Tongue (tissue), 1 donor: ENCODE measurements at regions not wholly inside any gene's neighbourhood (a gene's known extent, or its start where the extent isn't known, plus 50 kb on each side); places are given as distances from the start of the nearest gene placed in this dataset.
A peak's percentile ranks its signal among the peaks of the same experiment; 100 is the strongest.

Source experiments
- DNase-seq: peaks from one replicate; pipeline ENCODE4 v3.0.0-alpha.2; 2015

DNA sequence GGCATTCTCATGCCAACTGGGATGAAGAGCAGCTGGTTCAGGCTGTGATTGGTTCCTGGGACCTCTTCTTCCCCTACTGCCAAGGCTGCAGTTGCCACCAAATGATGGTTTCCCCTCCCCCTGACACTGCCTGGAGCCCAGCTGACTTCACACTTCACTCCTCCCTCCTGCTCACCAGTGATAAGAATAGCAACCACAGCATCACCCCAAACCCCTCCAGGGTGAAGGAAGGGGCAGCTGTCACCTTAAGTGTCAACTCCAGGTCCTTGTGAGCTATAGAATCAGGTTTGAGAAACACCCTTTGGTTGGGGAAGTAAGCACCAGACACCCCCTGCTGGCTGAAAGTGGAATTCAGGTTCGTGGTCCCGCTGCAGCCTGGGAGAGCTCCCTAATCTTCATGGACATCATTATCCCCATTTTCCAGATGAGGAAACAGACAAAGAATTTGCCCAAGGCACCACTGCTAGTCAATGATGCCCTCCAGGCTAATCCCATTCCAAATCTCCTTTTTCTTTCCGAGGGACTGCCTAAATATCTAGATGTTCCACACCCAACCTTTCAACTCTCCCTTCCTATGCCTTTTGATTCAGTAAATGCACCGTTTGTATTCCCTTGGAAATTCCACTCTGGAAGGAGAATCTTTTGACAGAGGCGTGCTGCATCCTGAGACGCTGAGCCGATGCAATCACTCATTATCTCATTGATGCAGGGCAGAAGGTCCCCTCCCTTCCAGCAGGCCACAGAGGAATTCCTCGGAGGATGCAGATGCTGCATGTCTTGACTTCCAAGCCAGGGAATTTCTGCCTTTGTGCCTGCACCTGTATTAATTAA, 50.6 kb upstream of the UQCRFS1 start:
- DNase-seq, result peak; percentile 82

DNA sequence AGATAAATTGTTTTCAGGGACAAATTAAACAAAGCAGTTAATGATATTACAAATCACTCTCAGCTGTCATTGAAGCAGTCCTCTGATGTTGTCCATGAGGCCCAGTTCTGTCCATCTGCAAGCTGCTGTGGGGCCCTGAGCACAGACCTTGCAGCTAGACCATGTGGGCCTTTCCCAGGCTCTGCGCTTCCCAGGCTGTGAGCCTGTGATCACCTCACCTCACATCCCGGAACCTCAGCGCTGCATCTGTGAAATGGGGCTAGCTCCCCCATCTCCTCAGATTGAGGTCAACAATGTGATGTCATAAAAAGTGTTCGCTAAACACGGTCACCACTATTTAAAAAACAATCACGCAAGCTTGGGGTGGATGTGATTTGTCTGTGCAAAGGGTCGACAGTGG, 51.9 kb upstream of the UQCRFS1 start:
- no peak for DNase-seq

DNA sequence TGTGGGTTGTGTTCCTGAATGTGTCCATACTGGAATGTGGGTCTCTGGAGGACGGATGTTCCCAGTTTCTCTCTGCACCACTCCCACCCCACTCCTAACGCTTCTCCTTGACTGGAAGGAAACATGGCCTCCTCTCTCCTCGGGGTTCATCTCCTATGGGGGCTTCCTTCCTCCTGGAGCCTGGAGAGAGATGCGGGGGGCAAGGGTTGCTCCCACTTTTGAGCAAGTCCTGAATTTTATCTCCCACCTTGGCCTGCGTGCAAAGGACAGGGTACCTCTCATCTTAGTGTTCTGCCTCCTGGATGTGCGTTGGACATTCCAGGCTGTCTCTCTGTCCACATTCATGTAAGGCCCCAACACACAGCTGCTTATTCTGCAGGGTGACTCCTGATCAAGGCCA, 52.5 kb upstream of the UQCRFS1 start:
- no peak for DNase-seq

DNA sequence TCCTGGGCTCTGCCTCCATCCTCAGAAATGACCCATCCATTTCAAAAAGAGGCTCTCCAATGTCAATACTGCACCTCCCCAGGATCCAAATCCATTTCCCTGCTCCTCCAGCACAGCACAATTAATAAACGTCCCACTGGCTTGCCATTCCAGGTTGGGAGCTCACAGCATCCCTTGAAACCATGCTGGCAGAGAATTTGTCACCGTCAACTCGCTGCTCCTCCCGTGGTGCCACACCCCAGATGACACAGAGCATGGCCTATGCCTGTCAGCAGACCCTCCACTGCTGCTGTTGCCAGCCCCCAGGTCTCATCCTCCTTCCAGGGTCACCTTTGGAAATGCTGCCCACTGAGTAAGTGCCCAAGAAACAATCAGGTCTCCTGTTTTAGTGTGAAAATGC, 53.0 kb upstream of the UQCRFS1 start:
- no peak for DNase-seq

DNA sequence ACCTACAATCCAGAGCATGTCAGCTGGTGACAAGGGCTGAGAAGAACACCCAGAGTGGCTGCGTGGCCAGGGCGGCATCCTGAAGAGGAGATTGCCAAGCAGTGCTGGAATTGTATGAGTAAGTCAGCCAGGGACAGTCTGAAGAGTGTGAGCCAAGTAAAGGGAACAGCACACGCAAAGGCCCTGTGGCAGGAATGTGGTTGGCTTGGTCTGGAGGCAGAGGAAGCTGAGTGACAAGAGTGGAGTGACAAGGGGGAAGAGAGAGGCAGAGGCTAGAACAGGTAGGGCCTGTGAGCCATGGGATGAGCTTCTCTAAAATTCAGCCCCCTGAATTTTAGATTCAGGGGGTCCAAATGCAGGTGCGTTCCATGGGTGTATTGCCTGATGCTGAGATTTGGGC, 53.7 kb upstream of the UQCRFS1 start:
- DNase-seq, result no peak

DNA sequence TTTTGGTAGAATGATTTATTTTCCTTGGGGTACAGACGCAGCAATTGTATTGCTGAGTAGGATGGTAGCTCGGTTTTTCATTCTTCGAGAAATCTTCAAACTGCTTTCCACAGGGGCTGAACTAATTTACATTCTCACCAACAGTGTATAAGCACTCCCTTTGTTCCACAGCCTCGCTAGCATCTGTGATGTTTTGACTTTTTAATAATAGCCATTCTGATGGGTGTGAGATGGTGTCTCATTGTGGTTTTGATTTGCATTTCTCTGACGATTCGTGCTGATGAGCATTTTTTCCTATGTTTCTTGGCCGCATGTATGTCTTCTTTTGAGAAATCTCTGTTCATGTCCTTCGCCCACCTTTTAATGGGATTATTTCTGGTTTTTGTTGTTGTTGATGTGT, 54.8 kb upstream of the UQCRFS1 start:
- no peak for DNase-seq

DNA sequence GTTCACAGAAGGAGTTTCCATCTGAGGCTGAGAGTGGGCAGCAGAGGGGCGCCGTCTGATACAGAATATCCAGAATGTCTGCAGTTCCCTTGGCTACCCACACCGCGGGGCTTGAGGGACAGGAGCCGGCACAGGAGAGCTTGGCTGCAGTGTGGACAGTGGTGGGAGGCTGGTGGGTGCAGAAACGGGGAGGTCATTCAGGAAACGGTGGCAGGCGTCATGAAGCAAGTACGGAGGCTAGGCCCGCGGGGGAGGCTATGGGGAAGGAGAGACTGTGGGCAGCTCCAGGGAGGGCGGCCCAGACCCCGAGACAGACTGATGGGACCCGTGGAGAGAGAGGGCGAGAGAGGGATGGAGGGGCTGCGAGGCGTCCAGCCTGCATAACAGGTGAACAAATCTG, 55.2 kb upstream of the UQCRFS1 start:
- no peak for DNase-seq

DNA sequence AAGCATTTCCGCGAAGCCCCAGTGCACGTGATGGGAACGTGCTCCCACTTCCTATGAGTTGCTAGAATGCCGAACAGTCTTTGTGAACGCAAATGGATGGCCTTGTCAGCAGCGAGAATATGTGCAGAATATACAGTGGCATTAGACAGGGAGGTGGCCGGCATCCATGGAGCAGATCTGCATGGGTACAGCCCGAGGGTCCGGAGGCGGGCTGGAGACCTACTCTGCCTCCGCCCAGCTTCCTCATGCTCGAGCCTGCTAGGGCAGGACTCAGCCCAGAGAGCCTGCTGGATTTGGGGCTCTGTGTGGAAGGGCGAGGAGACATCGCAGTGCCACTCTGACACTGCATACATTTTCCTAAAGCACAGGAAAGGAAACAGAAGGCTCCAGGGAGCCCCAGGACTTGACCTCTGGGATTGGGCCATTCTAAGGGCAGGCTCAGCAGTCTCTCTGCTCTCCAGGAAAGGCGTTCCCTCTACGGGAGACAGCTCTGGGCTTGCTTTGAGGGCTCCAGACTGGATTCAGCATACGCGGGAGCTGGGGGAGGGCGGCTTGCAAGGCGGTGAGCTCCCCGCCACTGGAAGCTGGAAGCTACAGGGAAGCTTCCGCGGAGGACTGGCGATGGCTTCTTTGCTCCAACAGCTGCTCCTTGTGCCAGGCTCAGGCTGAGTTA, 55.9 kb upstream of the UQCRFS1 start:
- no peak for DNase-seq

DNA sequence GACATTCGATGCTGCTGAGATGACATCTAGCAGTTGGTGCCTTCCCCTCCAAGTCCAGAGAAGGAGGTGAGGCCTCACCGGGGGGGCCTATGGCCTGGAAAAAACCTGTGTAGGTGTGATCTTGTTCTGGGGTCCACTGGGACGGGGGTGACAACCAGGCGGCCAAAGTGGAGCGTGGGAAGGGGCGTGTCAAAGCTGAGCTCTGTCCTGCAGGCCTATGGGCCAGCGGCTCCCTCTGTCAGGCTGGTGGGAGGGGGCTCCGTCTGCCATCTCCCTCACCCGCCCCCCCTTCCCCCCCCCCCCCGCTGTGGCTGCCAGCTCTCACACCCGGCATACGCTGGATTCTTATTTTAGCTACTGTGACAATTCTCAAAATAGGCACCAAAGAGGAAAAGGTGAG, 56.7 kb upstream of the UQCRFS1 start:
- DNase-seq, result no peak

DNA sequence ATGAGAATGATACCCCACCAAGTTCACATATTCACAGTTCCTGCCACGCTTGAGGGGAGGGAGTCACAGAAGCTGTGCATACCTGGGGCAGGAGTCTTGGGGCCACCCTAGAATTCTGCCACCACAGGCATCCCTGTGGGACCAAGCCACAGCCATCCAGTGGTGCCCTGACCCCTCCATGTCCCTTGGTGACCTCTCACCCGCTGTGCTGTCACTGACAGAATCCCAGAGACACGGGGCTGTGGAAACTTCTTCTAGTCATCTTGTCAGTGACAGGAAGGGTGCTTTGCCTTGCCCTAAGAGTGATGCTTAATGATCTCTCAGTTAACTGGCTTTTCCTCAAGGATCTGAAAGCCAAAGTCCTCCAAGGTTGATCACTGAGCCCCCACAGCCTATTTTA, 58.4 kb upstream of the UQCRFS1 start:
- DNase-seq, result no peak

DNA sequence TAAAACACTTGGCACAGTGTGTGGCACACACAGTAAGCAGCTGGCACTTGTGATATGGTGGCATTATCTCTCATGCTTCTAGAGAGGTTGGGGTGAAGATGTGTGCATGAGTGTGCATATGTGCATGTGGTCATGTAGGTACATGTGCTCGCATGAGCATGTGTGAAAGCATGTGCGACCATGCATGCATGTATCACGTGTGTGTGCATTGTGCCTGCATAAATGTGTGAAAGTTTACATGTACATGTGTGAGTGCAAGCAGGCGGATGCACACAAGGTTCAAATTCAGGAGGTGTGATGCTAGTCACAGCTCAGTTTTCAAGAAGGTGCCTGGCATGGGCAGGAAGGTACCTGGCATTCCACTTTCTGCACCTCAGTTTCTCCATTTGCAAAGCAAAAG, 59.0 kb upstream of the UQCRFS1 start:
- DNase-seq, result no peak

DNA sequence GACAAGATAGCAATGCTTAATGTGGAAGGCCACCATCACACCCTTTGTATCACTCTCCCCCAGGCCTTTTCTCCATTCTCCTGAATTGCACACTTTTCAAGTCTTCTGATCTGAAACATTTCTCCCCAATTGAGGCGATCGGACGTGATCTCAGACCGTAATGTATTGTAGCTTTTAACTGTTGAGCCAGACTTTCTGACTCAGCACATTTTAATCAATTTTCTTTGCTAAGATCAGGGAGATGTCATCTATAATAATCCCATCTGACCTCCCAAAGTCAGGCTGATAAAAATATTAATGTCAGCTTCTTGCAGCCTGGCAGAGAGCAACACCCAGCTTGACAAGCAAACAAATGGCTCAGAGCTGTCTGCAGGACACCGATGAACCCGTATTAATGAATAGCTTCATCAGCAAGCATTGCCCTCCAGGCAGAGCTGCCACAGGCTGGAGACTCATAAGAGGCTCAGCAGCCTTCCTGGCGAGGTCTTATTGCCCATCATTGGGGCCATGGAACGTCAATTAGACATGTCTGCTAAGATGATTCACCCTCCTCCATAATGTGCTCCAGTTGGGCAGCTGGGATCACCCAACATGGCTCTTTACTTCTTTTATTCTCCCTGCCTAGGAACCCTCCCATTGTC, 60.2 kb upstream of the UQCRFS1 start:
- no peak for DNase-seq

DNA sequence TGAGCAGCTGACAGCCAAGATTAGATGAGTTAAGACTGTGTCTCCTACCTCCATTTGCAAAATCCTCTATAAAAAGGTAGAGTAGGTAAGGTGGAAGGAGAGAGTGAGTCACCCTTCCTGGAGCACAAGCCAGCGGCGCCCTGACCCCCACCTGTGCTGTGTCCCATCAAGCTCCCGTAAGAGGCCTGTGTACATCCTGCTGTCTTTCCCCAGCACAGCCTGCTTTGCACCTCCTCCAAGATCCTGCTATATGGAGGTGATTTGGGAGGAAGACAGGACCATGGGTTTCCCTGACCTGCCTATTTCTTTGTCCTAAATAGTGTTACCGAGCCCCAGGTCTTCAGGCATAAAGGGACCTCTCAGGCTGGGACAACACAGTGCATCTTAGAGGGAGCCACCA, 62.3 kb upstream of the UQCRFS1 start:
- DNase-seq, result no peak

DNA sequence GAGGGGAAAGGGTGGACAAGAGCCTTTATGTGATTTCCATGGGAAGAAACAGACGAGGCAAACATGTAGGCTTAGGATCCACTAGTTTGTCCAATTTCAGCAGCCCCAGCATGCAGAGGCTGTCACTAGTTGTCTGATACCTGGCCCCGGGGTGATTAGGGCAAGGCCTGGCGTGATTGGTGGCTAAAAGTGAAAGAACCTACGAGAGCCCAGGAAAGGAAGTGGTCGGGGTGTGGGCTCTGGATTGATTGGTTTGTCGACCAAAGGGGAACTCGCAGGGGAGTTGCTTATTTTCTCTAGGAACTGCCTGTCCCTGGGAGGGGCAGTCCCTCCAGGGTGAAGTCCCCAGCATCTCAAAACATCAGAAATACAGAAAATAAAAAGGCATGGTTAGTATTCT, 64.2 kb upstream of the UQCRFS1 start:
- peak; percentile 13 for DNase-seq

DNA sequence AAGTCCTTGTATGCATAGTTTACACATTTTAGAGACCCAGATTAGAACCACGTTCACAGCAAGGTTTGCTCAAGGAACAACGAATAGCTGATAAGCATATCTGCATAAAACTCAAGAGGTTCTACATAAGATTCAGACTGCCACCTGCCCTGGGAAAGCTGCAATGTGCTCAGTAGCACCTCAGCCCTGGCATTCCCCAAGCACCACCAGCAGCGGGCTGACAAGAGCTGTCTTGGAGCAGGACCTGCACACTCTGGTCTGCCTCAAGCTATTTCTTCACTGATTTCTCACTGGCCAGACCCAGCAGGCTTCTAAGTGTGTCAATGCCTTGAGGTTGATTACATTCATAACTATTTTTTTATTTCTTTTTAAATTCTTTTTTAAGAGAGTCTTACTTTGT, 65.8 kb upstream of the UQCRFS1 start:
- no peak for DNase-seq

DNA sequence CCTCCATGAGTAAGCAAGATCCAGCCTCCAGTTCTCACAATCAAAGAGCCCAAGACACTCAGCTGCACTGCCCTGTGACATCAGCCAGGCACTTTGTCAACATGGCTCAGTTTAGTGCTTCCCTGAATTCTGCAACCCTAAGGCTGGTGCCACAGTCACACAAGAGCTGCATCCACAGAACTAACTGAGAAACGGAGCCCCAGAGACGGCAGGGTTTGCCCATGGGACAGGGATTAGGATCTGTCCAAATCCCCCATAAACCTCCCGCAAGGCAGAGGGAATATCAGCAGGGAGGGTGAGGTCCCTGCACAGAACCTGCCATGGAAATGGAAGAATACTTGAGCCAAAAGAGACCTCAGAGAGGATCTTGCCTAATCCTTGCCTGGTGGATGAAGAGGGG, 70.4 kb upstream of the UQCRFS1 start:
- no peak for DNase-seq

DNA sequence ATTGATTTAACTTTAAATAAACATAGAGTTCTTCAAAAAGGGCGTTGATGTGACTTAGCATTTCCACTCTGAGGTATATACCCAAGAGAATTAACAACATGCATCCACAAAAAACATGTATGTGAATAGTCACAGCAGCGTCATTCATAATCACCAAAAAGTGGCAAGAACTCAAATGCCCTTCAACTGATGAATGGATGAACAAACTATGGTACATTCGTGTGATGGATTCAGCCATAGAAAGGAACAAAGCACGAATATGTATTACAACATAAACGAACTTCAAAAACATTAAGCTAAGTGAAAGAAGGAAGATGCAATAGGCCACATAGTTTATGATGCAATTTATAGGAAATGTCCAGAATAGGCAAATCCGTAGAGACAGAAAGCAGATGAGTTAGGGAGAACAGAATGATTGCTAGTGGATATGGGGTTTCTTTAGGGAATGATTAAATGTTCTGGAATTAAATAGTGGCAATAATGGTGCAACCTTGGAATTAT, 72.3 kb upstream of the UQCRFS1 start:
- no peak for DNase-seq

DNA sequence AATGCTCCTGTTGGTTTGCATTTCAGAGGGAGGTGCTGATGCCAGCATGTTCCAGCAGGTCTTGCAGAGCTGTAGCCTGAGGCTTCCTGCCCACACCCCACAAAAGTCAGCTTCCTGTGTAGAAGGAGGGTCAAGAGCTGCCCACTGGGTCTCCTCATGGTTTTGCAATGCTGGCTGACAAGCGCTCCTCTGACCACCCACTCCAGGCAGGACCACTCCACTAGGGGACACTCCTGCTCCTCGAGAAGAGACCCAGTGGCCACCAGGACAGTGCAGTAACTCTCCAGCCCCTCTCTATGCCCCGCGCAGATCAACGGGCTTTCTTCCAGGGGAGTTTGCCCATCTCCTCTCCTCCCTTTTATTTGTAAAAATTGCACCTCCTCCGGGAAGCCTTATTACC, 72.9 kb upstream of the UQCRFS1 start:
- peak; percentile 68 for DNase-seq

DNA sequence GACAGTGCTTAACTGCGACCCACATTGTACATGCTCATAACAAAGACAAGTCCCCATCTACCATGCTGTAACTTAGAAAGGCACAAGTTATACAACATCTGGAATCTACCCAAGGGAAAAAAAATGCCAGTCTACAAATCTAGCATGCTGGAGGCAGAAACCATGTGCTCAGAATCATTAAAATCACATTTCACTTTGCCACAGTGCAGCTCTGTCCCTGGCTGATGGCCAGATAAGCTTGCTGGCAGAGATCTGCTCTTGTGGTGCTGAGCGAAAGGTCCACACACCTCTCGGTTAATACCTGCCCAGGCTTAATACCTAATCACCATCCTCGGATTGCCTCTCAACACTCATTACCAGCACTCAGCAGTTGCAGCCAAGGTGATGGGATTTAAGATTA, 74.1 kb upstream of the UQCRFS1 start:
- peak; percentile 44 for DNase-seq

DNA sequence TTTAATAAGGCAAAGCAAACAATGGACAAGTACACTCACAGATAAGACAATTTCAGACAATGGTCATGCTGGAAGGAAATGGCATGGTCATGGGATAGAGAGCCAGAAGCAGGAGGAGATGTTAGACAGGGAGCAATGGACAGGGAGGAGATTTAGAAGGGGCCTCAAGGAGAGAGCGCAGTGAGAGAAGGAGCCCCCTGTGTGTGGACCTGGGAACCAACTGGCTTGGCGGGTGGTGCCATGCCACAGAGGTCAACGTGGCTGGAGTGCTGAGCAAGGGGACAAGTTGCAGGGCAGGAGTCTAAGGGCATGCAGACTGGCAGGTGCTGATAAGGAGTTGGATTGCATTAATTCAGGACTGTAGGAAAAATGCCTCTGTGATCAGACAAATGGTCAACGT, 75.3 kb upstream of the UQCRFS1 start:
- no peak for DNase-seq

DNA sequence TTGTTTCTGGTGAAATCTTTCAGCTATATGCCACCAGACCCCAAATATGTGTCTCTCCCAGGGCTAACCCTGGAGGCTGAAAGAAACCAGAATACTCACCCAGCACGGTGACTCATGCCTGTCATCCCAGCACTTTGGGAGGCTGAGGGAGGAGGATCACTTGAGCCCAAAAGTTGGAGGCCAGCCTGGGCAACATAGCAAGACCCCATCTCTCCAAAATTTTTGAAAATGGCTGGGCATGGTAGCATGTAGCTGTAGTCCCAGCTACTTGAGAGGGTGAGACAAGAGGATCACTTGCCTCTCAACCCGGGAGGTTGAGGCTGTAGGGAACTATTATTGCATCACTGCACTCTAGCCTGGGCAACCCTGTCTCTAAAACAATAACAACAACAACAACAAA, 76.1 kb upstream of the UQCRFS1 start:
- no peak for DNase-seq

DNA sequence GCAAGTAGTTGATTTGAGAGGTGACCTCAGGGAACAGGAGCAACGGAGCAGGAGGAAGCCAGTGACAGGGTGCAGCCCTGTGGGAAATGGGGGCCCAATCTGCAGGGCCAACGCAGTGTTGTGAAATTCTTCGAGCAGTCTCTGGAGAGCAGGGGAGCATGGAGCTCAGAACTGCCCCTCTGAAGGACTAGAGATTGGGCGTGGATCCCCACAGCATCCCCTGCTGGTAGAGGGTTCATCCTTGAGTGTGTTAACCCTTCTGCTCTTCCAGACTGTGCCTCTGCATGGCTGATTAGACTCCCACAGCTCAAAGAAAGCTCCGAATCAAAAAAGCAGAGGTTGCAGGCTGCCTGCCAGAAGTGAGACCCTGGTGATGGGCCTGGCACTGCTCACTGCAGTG, 77.9 kb upstream of the UQCRFS1 start:
- no peak for DNase-seq

DNA sequence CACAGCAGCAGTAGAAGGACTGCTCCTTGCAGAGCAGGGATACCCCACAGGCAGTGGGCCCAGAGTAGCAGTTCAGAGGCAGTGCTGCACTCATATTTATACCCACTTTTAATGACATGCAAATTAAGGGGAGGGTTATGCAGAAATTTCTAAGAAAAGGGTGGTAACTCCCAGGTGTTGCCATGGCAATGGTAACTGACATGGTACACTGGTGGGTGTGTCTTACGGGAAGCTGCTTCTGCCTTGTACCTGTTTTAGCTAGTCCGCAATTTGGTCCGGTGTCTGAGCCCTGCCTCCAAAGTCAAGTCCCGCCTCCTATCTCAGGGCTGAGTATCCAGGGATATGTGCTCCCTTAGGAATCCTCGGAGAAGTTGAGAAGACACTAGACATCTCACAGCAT, 79.2 kb upstream of the UQCRFS1 start:
- DNase-seq, result no peak

DNA sequence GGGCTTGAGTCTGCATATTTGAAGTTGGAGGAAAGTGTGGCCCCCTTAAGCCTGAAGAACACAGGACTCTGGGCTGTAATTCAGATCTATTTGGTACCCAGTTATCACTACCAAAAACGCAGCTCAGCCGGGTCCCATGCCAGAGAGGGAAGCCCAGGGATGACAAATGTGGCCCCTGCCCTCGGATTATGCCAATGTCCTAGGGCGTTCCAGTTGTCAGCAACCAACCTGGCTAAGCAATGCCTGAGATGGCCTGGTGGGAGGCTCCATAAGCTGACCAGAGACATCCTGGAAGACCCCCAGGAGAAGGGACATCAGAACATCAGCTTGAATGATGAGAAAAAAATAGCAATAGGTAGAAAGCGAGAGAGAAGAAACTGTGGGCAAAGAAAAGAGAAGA, 79.6 kb upstream of the UQCRFS1 start:
- DNase-seq, result no peak
